ENCODE measurements at regions not wholly inside any gene's neighbourhood (a gene's known extent, or its start where the extent isn't known, plus 50 kb on each side); places are given as distances from the start of the nearest gene placed in this dataset.

DNA sequence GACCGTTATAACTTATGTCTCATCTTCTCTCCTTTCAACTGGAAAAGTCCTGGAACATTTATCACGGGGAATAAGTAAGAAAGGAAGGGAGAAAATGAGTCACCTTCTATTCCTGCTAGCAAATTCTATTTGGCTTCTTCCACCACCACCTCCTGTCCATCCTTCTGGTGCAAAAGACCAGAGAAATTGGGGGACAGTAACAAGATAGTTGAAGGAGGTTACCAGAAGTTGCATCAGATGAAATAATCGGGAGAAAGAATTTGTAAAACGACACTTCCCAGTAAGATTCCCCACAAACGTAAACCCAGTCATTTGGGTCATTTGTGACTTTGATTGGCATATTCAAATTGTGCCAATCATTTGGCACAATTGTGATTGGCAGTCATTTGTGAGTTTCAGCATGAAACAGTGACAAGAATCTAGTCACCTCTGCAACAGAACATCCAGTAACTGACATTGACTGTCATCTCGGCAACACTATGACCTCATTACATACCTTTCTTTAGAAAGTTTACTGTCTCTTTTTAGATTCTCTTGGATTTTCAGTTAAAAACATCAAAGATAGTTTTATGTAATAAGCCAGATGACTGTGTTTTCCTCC, 51.3 kb upstream of the PIK3CG start:
- 65% methylated on average over 6 of the region's 6 CpGs for WGBS
- Histone ChIP-seq H3K27me3 (no peaks in the 10 kb centered on the region), H3K36me3 (no peaks in the 10 kb centered on the region), H3K9me3 (no peaks in the 10 kb centered on the region), H3K4me3 (no peak overlapping the region), H3K4me1 (peaks cover 4% of the 10 kb centered on the region), H3K27ac (no peak overlapping the region)
- no peak for DNase-seq (ENCODE audit: low spot score in 2 of 2)
- no peak for TF ChIP-seq POLR2A (IDR thresholded peaks at IDR 0.05)
- no peak for TF ChIP-seq EP300 (IDR thresholded peaks at IDR 0.05)
- TF ChIP-seq POLR2AphosphoS5 (IDR thresholded peaks at IDR 0.05) = no peak
- TF ChIP-seq, protein P1, sequence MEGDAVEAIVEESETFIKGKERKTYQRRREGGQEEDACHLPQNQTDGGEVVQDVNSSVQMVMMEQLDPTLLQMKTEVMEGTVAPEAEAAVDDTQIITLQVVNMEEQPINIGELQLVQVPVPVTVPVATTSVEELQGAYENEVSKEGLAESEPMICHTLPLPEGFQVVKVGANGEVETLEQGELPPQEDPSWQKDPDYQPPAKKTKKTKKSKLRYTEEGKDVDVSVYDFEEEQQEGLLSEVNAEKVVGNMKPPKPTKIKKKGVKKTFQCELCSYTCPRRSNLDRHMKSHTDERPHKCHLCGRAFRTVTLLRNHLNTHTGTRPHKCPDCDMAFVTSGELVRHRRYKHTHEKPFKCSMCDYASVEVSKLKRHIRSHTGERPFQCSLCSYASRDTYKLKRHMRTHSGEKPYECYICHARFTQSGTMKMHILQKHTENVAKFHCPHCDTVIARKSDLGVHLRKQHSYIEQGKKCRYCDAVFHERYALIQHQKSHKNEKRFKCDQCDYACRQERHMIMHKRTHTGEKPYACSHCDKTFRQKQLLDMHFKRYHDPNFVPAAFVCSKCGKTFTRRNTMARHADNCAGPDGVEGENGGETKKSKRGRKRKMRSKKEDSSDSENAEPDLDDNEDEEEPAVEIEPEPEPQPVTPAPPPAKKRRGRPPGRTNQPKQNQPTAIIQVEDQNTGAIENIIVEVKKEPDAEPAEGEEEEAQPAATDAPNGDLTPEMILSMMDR (IDR thresholded peaks at IDR 0.05) = no peak

DNA sequence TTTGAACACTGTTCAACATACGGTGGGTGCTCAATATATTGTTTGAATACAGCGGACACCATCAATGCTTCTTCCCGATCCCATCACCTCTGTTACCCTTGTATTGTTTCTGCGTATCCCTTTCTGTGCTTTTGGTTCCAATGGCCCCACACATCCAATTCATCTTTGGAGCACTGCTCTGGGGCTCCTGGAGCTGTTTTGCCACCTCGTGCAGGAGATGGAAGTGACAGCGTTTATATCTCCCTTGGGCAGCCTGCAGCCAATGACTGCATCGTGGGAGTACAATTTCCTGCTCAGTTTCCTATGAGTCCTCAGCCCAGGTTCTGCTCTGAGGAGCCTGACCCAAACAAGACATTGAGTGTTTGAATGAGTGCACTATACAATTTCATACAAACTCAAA, 50.2 kb upstream of the PIK3CG start:
- H3K27me3 ChIP-seq = no peaks in the 10 kb centered on the region
- no peaks in the 10 kb centered on the region for H3K36me3 ChIP-seq
- no peak overlapping the region for H3K27ac ChIP-seq
- no peaks in the 10 kb centered on the region for H3K9me3 ChIP-seq
- WGBS = 73% methylated on average over 7 of the region's 7 CpGs
- H3K4me1 ChIP-seq = peaks cover 4% of the 10 kb centered on the region
- DNase-seq (ENCODE audit: low spot score in 2 of 2) = no peak
- TF ChIP-seq POLR2A (IDR thresholded peaks at IDR 0.05) (no peak), EP300 (IDR thresholded peaks at IDR 0.05) (no peak), POLR2AphosphoS5 (IDR thresholded peaks at IDR 0.05) (no peak)
- TF ChIP-seq, protein P1 (IDR thresholded peaks at IDR 0.05) = no peak
- no peak overlapping the region for H3K4me3 ChIP-seq

Data from suprapubic skin (tissue), 4 donors.